ENCODE measurements at regions not wholly inside any gene's neighbourhood (a gene's known extent, or its start where the extent isn't known, plus 50 kb on each side); places are given as distances from the start of the nearest gene placed in this dataset.

DNA sequence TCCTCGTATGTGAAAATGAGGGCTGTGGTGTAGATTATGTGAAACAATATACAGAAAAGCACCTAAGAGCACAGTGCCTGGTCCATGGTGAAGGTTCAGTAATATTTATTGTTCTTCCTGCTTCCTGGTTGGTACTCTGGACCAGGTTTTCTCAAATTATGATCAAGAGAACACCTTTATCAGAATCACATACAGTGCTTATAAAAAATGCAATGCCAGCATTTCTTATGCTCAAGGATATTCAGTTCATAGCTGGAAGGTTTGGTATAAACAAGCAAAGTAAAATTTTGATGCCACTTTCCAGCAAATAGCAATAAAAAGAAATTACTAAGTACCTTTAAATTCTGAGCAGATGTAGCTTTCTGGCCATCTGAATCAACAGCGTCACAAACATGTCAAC lies 1412.4 kb downstream of the RPA4 start:
- TF ChIP-seq, protein P1, sequence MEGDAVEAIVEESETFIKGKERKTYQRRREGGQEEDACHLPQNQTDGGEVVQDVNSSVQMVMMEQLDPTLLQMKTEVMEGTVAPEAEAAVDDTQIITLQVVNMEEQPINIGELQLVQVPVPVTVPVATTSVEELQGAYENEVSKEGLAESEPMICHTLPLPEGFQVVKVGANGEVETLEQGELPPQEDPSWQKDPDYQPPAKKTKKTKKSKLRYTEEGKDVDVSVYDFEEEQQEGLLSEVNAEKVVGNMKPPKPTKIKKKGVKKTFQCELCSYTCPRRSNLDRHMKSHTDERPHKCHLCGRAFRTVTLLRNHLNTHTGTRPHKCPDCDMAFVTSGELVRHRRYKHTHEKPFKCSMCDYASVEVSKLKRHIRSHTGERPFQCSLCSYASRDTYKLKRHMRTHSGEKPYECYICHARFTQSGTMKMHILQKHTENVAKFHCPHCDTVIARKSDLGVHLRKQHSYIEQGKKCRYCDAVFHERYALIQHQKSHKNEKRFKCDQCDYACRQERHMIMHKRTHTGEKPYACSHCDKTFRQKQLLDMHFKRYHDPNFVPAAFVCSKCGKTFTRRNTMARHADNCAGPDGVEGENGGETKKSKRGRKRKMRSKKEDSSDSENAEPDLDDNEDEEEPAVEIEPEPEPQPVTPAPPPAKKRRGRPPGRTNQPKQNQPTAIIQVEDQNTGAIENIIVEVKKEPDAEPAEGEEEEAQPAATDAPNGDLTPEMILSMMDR (IDR thresholded peaks at IDR 0.05): no peak
- TF ChIP-seq POLR2A (IDR thresholded peaks at IDR 0.05): no peak
- no peak for TF ChIP-seq POLR2AphosphoS5 (IDR thresholded peaks at IDR 0.05)
